ENCODE measurements at regions not wholly inside any gene's neighbourhood (a gene's known extent, or its start where the extent isn't known, plus 50 kb on each side); places are given as distances from the start of the nearest gene placed in this dataset.

DNA sequence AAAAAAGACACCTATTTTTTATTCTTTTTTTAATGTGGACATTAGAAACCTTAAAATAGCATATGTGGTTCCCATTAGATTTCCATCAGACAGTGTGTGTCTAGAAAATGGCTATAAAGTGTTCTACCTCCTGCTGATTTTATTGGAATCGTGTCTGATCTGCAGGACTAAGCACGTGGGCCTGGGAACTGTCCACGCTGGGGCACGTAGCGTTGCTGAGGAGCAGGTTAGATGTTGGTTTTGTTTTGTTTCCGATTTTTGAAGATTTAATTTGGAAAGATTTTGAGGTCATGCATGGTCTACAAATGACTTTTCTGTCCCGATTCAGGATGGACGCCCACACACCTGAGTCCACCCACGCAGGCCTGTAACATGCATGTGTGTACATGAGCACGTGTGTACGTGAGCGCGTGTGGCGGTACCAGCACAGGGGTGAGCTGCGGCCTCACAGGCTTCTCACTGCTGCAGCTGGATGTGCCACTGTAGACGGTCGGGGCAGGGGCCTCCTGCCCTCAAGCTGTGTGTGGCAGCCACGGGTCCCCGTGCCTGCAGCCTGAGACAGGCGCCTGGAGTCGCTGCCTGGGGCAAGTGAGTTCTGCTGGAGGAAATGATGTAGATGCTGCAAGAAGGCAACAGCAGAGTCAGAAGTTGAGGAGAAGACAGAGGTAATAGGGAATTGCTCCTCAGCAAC is 99.7 kb upstream of the CTDP1 start:
- H3K27me3 ChIP-seq (ENCODE audit: control insufficient read depth, insufficient read depth, low read length) = no peaks in the 10 kb centered on the region
- H3K4me3 ChIP-seq (ENCODE audit: low read depth, low read length) = no peak overlapping the region
- peaks cover 7% of the 10 kb centered on the region; the same call in 1 of the 2 replicates for H3K9me3 ChIP-seq (ENCODE audit: control insufficient read depth, insufficient read depth, low read depth, low read length)
- no peak overlapping the region for H3K9ac ChIP-seq (ENCODE audit: low read length)
- H3K36me3 ChIP-seq (ENCODE audit: control insufficient read depth, insufficient read depth, low read length) = no peaks in the 10 kb centered on the region
- no peaks in the 10 kb centered on the region; the same call in 1 of the 2 replicates for H3K4me1 ChIP-seq (ENCODE audit: control insufficient read depth, insufficient read depth, low read length)
- no peak overlapping the region for H3K27ac ChIP-seq (ENCODE audit: low read depth, low read length)

DNA sequence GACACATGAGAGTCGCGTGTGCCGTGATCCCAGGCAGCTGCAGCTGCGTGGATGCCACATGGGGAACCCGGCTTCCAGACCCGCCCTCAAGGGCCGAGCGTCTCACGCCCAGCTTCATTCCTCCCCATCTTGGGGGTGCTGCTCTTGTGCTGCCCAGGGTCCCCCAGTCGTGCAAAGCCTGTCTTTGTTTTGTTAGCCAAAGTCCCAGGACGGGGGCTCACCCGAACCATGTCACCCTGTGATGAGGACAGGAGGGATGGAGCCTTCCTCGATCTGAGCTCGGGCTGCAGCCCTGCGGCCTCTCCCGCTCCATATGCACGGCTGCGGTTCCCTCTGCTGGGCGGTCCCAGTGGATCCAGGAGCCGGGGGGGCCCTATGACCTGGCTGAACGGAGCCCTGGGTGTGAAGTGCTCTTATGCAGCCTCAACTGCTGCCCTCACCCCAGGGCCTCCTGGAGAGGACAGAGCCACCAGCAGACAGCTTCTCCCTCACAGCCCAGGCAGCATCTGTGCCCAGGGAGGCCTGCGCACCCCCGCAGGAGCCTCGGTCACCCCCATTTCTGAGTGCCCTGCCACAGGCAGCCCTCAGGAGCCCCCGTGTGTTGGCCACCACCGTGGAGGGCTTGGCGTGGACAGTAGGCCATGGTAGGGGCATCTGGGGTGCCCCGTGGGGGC is 99.0 kb upstream of the CTDP1 start:
- Histone ChIP-seq H3K4me1 (ENCODE audit: control insufficient read depth, insufficient read depth, low read length) (no peaks in the 10 kb centered on the region; the same call in 1 of the 2 replicates), H3K9ac (ENCODE audit: low read length) (no peak overlapping the region)

DNA sequence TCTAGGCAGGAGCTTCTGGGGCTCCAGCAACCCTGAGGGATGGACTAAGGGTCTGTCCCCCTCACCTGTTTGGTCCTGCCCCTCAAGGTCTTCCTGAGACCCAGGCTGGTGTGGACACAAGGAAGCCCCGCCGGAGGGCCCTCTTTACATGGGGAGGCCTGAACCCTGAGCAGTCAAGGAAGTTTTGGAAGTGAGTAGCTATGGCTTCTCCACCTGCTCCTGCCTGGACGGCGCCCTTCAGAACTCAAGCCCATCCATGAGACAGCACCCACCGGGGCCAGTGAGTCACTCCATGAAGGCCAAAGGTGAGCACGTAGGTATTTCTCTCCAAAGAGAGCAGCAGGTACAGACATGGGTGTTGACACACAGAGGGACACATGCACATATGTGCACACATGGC is 98.2 kb upstream of the CTDP1 start:
- Histone ChIP-seq H3K9me3 (ENCODE audit: control insufficient read depth, insufficient read depth, low read depth, low read length) (peaks cover 7% of the 10 kb centered on the region; the same call in 1 of the 2 replicates), H3K27me3 (ENCODE audit: control insufficient read depth, insufficient read depth, low read length) (no peaks in the 10 kb centered on the region), H3K36me3 (ENCODE audit: control insufficient read depth, insufficient read depth, low read length) (no peaks in the 10 kb centered on the region), H3K4me3 (ENCODE audit: low read depth, low read length) (no peak overlapping the region), H3K27ac (ENCODE audit: low read depth, low read length) (no peak overlapping the region), H3K9ac (ENCODE audit: low read length) (no peak overlapping the region), H3K4me1 (ENCODE audit: control insufficient read depth, insufficient read depth, low read length) (no peaks in the 10 kb centered on the region; the same call in 1 of the 2 replicates)

More for the DNA sequence above, 99.0 kb upstream of the CTDP1 start:
- no peaks in the 10 kb centered on the region for H3K27me3 ChIP-seq (ENCODE audit: control insufficient read depth, insufficient read depth, low read length)
- H3K9me3 ChIP-seq (ENCODE audit: control insufficient read depth, insufficient read depth, low read depth, low read length) = peaks cover 7% of the 10 kb centered on the region; the same call in 1 of the 2 replicates
- H3K27ac ChIP-seq (ENCODE audit: low read depth, low read length) = no peak overlapping the region
- H3K4me3 ChIP-seq (ENCODE audit: low read depth, low read length) = no peak overlapping the region
- no peaks in the 10 kb centered on the region for H3K36me3 ChIP-seq (ENCODE audit: control insufficient read depth, insufficient read depth, low read length)

DNA sequence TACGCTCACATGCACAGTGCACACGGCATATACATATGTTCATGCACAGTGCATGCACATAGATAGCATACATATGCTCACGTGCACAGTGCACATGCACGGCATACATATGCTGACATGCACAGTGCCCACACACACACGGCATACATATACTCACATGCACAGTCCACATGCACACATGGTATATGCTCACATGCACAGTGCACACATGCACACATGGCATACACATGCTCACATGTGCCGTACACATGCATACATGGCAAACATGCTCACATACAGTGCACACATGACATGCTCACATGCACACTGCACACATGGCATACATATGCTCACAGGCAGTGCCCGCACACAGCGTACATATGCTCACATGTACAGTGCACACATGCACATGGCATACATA is 97.7 kb upstream of the CTDP1 start:
- Histone ChIP-seq H3K9me3 (ENCODE audit: control insufficient read depth, insufficient read depth, low read depth, low read length) (peaks cover 7% of the 10 kb centered on the region; the same call in 1 of the 2 replicates), H3K36me3 (ENCODE audit: control insufficient read depth, insufficient read depth, low read length) (no peaks in the 10 kb centered on the region), H3K4me1 (ENCODE audit: control insufficient read depth, insufficient read depth, low read length) (no peaks in the 10 kb centered on the region)

DNA sequence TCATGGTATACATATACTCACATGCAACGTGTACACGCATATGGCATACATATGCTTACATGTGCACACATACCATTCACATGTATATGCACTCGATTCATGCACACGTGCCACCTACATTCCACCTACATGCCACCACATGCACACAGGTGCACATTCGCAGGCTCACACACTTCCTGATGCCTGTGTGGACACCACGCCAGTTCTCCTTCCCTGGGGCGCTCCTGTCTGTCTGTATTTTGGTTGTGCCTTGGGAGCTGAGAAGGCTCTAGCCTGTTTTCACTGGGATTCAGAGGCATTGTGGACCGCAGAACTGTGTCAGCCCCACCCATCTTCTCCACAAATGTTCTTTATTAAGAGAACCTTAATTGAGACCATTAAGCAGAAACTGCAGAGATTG is 96.6 kb upstream of the CTDP1 start:
- no peaks in the 10 kb centered on the region for H3K4me1 ChIP-seq (ENCODE audit: control insufficient read depth, insufficient read depth, low read length)

More for the DNA sequence above, 97.7 kb upstream of the CTDP1 start:
- Histone ChIP-seq H3K9ac (ENCODE audit: low read length) (no peak overlapping the region), H3K27me3 (ENCODE audit: control insufficient read depth, insufficient read depth, low read length) (no peaks in the 10 kb centered on the region), H3K4me3 (ENCODE audit: low read depth, low read length) (no peak overlapping the region), H3K27ac (ENCODE audit: low read depth, low read length) (no peak overlapping the region)

DNA sequence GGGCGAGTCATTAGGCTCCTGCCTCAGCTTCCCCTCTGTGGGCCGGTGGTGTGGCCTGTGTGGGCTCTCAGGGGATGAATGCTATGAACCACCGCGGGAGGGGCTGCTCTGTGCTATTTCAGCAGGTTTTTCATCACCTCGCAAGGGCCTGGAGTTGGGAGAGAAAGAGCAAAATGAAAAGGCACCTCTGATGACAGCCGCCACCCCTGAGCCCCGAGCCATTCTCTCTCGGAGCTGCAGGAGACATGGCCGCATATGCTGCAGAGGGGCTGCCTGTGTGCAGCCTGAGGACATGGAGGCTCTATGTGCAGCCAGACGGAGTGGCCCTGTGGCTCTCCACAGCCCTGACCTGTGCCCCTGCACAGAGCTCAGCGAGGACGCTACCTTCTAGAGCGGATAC is 96.2 kb upstream of the CTDP1 start:
- H3K9me3 ChIP-seq (ENCODE audit: control insufficient read depth, insufficient read depth, low read depth, low read length) = peaks cover 7% of the 10 kb centered on the region; the same call in 1 of the 2 replicates
- H3K27ac ChIP-seq (ENCODE audit: low read depth, low read length) = no peak overlapping the region
- H3K36me3 ChIP-seq (ENCODE audit: control insufficient read depth, insufficient read depth, low read length) = no peaks in the 10 kb centered on the region
- no peaks in the 10 kb centered on the region for H3K27me3 ChIP-seq (ENCODE audit: control insufficient read depth, insufficient read depth, low read length)
- no peak overlapping the region for H3K4me3 ChIP-seq (ENCODE audit: low read depth, low read length)
- peaks cover 3% of the 10 kb centered on the region for H3K4me1 ChIP-seq (ENCODE audit: control insufficient read depth, insufficient read depth, low read length)
- no peak overlapping the region for H3K9ac ChIP-seq (ENCODE audit: low read length)

More for the DNA sequence above, 96.6 kb upstream of the CTDP1 start:
- peaks cover 7% of the 10 kb centered on the region; the same call in 1 of the 2 replicates for H3K9me3 ChIP-seq (ENCODE audit: control insufficient read depth, insufficient read depth, low read depth, low read length)
- H3K27ac ChIP-seq (ENCODE audit: low read depth, low read length) = no peak overlapping the region
- no peaks in the 10 kb centered on the region for H3K27me3 ChIP-seq (ENCODE audit: control insufficient read depth, insufficient read depth, low read length)
- H3K36me3 ChIP-seq (ENCODE audit: control insufficient read depth, insufficient read depth, low read length) = no peaks in the 10 kb centered on the region
- H3K4me3 ChIP-seq (ENCODE audit: low read depth, low read length) = no peak overlapping the region
- H3K9ac ChIP-seq (ENCODE audit: low read length) = no peak overlapping the region

DNA sequence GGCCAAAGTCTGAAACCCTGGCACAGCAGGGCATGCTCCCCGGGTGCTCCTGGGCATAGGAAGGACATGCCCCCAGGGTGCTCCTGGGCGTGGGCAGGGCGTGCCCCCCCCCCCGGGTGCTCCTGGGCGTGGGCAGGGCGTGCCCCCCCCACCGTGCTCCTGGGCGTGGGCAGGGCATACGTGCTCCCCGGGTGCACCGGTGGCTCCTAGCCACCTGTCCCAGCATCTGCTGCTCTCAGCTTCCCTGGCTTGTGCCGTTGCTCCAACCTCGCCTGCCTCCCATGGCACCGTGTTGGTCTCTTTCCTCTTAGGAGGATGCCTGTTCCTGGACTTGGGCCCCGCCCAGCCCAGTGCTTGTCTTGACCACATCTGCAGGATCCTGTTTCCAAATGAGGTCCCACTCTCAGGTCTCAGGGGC is 95.6 kb upstream of the CTDP1 start:
- Histone ChIP-seq H3K27ac (ENCODE audit: low read depth, low read length) (no peak overlapping the region), H3K27me3 (ENCODE audit: control insufficient read depth, insufficient read depth, low read length) (no peaks in the 10 kb centered on the region), H3K4me1 (ENCODE audit: control insufficient read depth, insufficient read depth, low read length) (peaks cover 8% of the 10 kb centered on the region), H3K9ac (ENCODE audit: low read length) (no peak overlapping the region), H3K4me3 (ENCODE audit: low read depth, low read length) (no peak overlapping the region), H3K9me3 (ENCODE audit: control insufficient read depth, insufficient read depth, low read depth, low read length) (peaks cover 7% of the 10 kb centered on the region; the same call in 1 of the 2 replicates), H3K36me3 (ENCODE audit: control insufficient read depth, insufficient read depth, low read length) (no peaks in the 10 kb centered on the region)

DNA sequence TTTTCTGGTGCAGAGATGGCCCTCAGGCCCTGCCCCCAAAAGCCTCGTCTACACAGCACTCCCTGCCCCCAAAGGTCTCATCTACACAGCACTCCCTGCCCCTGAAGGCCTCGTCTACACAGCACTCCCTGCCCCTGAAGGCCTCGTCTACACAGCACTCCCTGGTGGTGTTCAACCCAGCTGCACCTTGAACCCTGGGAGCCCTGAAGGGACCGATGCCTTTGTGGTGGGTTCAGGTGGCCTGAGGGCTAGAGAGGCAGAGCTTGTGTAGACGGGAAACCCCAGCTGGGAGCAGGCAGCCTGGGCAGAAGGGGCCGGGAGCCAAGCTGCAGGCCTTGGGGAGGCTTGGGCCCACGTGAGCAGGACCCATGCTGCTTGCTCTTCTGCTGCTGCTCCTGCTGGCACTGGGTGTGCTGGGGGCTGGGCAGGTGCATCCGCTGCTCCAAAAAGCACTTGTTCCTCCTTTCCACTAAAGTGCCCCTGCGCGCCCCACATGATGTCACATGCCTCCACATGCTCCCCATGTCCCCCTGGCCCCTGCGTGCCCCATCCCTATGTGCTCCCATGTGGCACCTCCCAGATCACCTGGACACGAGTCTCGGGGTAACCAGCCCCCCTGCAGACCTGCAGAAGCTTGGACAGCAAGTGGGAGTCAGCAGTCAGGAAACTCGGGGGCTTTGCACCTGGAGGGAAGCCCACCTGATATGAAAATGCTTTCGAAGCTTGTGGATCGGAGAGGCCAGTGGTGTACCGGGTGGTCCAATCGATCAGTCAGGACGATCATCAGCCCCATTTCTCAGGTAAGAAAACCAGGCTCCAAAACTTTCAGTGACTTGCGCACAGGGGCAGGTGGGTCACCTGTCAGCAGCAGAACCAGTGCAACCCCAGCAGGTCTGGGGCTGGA is 94.9 kb upstream of the CTDP1 start:
- H3K9ac ChIP-seq (ENCODE audit: low read length) = no peak overlapping the region

DNA sequence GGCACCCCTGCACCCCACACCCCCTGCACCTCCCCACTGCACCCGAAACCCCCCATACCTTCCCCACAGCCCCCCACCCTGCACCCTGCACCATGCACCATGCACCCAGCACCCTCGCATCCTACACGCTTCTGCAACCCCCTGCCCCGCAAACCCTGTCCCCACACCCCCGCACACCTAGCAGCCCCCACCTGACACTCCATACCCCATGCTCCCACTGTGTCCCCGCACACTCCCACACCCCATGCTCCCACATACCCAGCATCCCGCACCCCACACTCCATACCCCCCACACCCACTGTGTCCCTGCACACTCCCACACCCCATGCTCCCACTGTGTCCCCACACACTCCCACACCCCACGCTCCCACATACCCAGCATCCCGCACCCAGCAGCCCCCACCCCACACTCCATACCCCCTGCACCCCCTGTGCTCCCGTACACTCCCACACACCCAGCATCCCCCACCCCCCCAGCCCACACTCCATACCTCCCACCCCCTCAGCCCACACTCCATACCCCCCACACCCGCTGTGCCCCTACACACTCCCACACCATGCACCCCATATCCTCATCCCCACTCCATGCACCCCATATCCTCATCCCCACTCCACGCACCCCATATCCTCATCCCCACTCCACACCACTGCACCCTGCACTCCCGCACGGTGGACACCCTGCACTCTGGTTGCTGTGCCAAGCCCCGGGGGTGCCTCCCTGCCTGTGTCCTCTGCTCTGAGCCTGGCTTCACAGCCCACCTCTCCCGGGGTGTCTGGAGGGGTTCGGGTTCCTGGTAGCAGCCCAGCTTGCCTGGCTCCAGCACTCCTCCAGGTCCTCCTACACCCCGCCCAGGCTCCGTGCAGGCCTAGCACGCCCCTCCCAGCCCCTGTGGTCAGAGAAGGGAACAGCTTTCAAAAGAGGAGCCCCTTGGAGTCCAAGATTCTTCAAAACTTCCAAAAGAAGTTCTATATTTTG is 93.9 kb upstream of the CTDP1 start:
- Histone ChIP-seq H3K27ac (ENCODE audit: low read depth, low read length) (no peak overlapping the region), H3K36me3 (ENCODE audit: control insufficient read depth, insufficient read depth, low read length) (no peaks in the 10 kb centered on the region), H3K4me3 (ENCODE audit: low read depth, low read length) (no peak overlapping the region), H3K4me1 (ENCODE audit: control insufficient read depth, insufficient read depth, low read length) (peaks cover 9% of the 10 kb centered on the region), H3K9me3 (ENCODE audit: control insufficient read depth, insufficient read depth, low read depth, low read length) (peaks cover 7% of the 10 kb centered on the region; the same call in 1 of the 2 replicates), H3K27me3 (ENCODE audit: control insufficient read depth, insufficient read depth, low read length) (no peaks in the 10 kb centered on the region), H3K9ac (ENCODE audit: low read length) (no peak overlapping the region)

More for the DNA sequence above, 94.9 kb upstream of the CTDP1 start:
- H3K36me3 ChIP-seq (ENCODE audit: control insufficient read depth, insufficient read depth, low read length) = no peaks in the 10 kb centered on the region
- no peaks in the 10 kb centered on the region for H3K27me3 ChIP-seq (ENCODE audit: control insufficient read depth, insufficient read depth, low read length)
- peaks cover 9% of the 10 kb centered on the region for H3K4me1 ChIP-seq (ENCODE audit: control insufficient read depth, insufficient read depth, low read length)
- peaks cover 7% of the 10 kb centered on the region; the same call in 1 of the 2 replicates for H3K9me3 ChIP-seq (ENCODE audit: control insufficient read depth, insufficient read depth, low read depth, low read length)
- H3K27ac ChIP-seq (ENCODE audit: low read depth, low read length) = no peak overlapping the region
- no peak overlapping the region for H3K4me3 ChIP-seq (ENCODE audit: low read depth, low read length)

All from HUES6 (cell line).